Neural crest cell (in vitro differentiated cells): ENCODE measurements at regions not wholly inside any gene's neighbourhood (a gene's known extent, or its start where the extent isn't known, plus 50 kb on each side); places are given as distances from the start of the nearest gene placed in this dataset.

Source experiments
- DNase-seq: peaks from one replicate; pipeline ENCODE4 v3.0.0; 2021; ENCODE audit warnings: low read depth, mixed read lengths, low spot score
- H3K27ac Mint-ChIP-seq: one replicate; pipeline ENCODE4 v1.8.0; 2021; ENCODE audit warnings: mild to moderate bottlenecking, mixed read lengths; ENCODE audit not compliant: unreplicated experiment
- H3K27me3 Mint-ChIP-seq: 2 replicates; pipeline ENCODE4 v1.8.0; 2021; ENCODE audit warnings: low read depth, mild to moderate bottlenecking, mixed read lengths
- H3K36me3 Mint-ChIP-seq: 2 replicates; pipeline ENCODE4 v1.8.0; 2021; ENCODE audit warnings: low read depth, mild to moderate bottlenecking, mixed read lengths
- H3K4me1 Mint-ChIP-seq: 2 replicates; pipeline ENCODE4 v1.8.0; 2021; ENCODE audit warnings: mixed read lengths
- H3K4me3 Mint-ChIP-seq: one replicate; pipeline ENCODE4 v1.8.0; 2021; ENCODE audit warnings: mild to moderate bottlenecking, mixed read lengths
- H3K9me3 Mint-ChIP-seq: 2 replicates; pipeline ENCODE4 v1.8.0; 2021; ENCODE audit warnings: mixed read lengths
- CTCF ChIP-seq: fragments of 200-600 bp; sonication (generic); conservative IDR thresholded peaks from 2 replicates; pipeline ENCODE4 v1.5.0; 2021; ENCODE audit warnings: antibody characterized with exemption, mild to moderate bottlenecking

GRCh38 chr1:187474336-187474735 is 645.6 kb downstream of the PLA2G4A start:
- TF ChIP-seq CTCF, result no peak
- H3K27me3 Mint-ChIP-seq, result no peaks in the 10 kb centered on the region
- DNase-seq, result no peak
- no peak overlapping the region for H3K27ac Mint-ChIP-seq
- H3K4me3 Mint-ChIP-seq, result no peak overlapping the region
- H3K4me1 Mint-ChIP-seq, result peaks cover 13% of the 10 kb centered on the region
- H3K9me3 Mint-ChIP-seq, result peaks cover 6% of the 10 kb centered on the region
- peaks cover under 1% of the 10 kb centered on the region for H3K36me3 Mint-ChIP-seq

GRCh38 chr1:187476671-187477070 is 647.9 kb downstream of the PLA2G4A start:
- Mint-ChIP-seq H3K27ac (no peak overlapping the region), H3K4me1 (peaks cover 10% of the 10 kb centered on the region), H3K36me3 (no peaks in the 10 kb centered on the region), H3K9me3 (peaks cover 4% of the 10 kb centered on the region), H3K27me3 (no peaks in the 10 kb centered on the region), H3K4me3 (no peak overlapping the region)
- DNase-seq, result no peak
- peak; percentile 49 for TF ChIP-seq CTCF

GRCh38 chr1:187477103-187477502 is 648.4 kb downstream of the PLA2G4A start:
- TF ChIP-seq CTCF, result no peak
- no peak overlapping the region for H3K27ac Mint-ChIP-seq
- H3K36me3 Mint-ChIP-seq, result no peaks in the 10 kb centered on the region
- H3K4me3 Mint-ChIP-seq, result no peak overlapping the region
- H3K9me3 Mint-ChIP-seq, result peaks cover 1% of the 10 kb centered on the region
- DNase-seq, result no peak
- H3K4me1 Mint-ChIP-seq, result peaks cover 5% of the 10 kb centered on the region
- no peaks in the 10 kb centered on the region for H3K27me3 Mint-ChIP-seq

- Mint-ChIP-seq H3K27ac (no peak overlapping the region), H3K27me3 (no peaks in the 10 kb centered on the region), H3K9me3 (no peaks in the 10 kb centered on the region), H3K36me3 (no peaks in the 10 kb centered on the region), H3K4me1 (peaks cover 5% of the 10 kb centered on the region), H3K4me3 (no peak overlapping the region)
- TF ChIP-seq CTCF, result no peak
- DNase-seq, result no peak
These were observed 648.8 kb downstream of the PLA2G4A start for GRCh38 chr1:187477535-187477934.

GRCh38 chr1:187481581-187482148 is 652.9 kb downstream of the PLA2G4A start:
- no peaks in the 10 kb centered on the region for H3K9me3 Mint-ChIP-seq
- no peak for DNase-seq
- no peak for TF ChIP-seq CTCF
- H3K36me3 Mint-ChIP-seq, result no peaks in the 10 kb centered on the region
- no peak overlapping the region for H3K27ac Mint-ChIP-seq
- no peak overlapping the region for H3K4me3 Mint-ChIP-seq
- H3K27me3 Mint-ChIP-seq, result no peaks in the 10 kb centered on the region
- peaks cover 5% of the 10 kb centered on the region for H3K4me1 Mint-ChIP-seq

GRCh38 chr1:187490266-187490665 is 661.5 kb downstream of the PLA2G4A start:
- H3K27me3 Mint-ChIP-seq, result no peaks in the 10 kb centered on the region
- DNase-seq, result no peak
- H3K4me1 Mint-ChIP-seq, result no peaks in the 10 kb centered on the region
- no peak overlapping the region for H3K27ac Mint-ChIP-seq
- H3K36me3 Mint-ChIP-seq, result no peaks in the 10 kb centered on the region
- H3K4me3 Mint-ChIP-seq, result no peak overlapping the region
- H3K9me3 Mint-ChIP-seq, result no peaks in the 10 kb centered on the region
- TF ChIP-seq CTCF, result no peak
